NOMO-1 (cell line): ENCODE measurements at regions not wholly inside any gene's neighbourhood (a gene's known extent, or its start where the extent isn't known, plus 50 kb on each side); places are given as distances from the start of the nearest gene placed in this dataset.

Experiments used
- DNase-seq, 2 experiments: peaks; one replicate each; lab custom pipeline; 2025; ENCODE audit not compliant: unreplicated experiment in 2 of 2; lab: John Stamatoyannopoulos, UW

- DNase-seq: no peak
Observed at GRCh38 chr5:38032149-38032548, 192.3 kb upstream of the GDNF start.

- no peak for DNase-seq
Observed at GRCh38 chr5:38031304-38031703, 191.5 kb upstream of the GDNF start.

- no peak for DNase-seq
Observed at GRCh38 chr5:38029397-38030065, 189.7 kb upstream of the GDNF start.

- no peak for DNase-seq
Observed at GRCh38 chr5:38023799-38024198, 184.0 kb upstream of the GDNF start.

GRCh38 chr5:38023371-38023770, 183.5 kb upstream of the GDNF start:
- DNase-seq: no peak

GRCh38 chr5:38022631-38023030, 182.8 kb upstream of the GDNF start:
- DNase-seq: no peak

GRCh38 chr5:38018016-38018415, 178.2 kb upstream of the GDNF start:
- no peak for DNase-seq

- DNase-seq: no peak
Observed at GRCh38 chr5:38013107-38013506, 173.3 kb upstream of the GDNF start.

GRCh38 chr5:38011668-38012188, 171.9 kb upstream of the GDNF start:
- DNase-seq: no peak

GRCh38 chr5:38009749-38010358, 170.0 kb upstream of the GDNF start:
- no peak for DNase-seq

- no peak for DNase-seq
Observed at GRCh38 chr5:38008198-38008597, 168.4 kb upstream of the GDNF start.

- no peak for DNase-seq
Observed at GRCh38 chr5:37999593-37999992, 159.8 kb upstream of the GDNF start.

GRCh38 chr5:37996918-37997317, 157.1 kb upstream of the GDNF start:
- DNase-seq: no peak

GRCh38 chr5:37994729-37995128, 154.9 kb upstream of the GDNF start:
- DNase-seq: no peak

GRCh38 chr5:37991301-37992299, 151.8 kb upstream of the GDNF start:
- no peak for DNase-seq

- DNase-seq: no peak
Observed at GRCh38 chr5:37989884-37990283, 150.0 kb upstream of the GDNF start.

GRCh38 chr5:37988454-37989046, 148.7 kb upstream of the GDNF start:
- DNase-seq: no peak

GRCh38 chr5:37984300-37984699, 144.5 kb upstream of the GDNF start:
- DNase-seq: no peak

- no peak for DNase-seq
Observed at GRCh38 chr5:37983463-37983862, 143.6 kb upstream of the GDNF start.

- DNase-seq: no peak
Observed at GRCh38 chr5:37979559-37979958, 139.7 kb upstream of the GDNF start.

- DNase-seq: no peak
Observed at GRCh38 chr5:37975531-37975930, 135.7 kb upstream of the GDNF start.
